GM23338 (cell line): ENCODE measurements at regions not wholly inside any gene's neighbourhood (a gene's known extent, or its start where the extent isn't known, plus 50 kb on each side); places are given as distances from the start of the nearest gene placed in this dataset.

ENCODE experiments used
- CTCF ChIP-seq, 2 experiments: fragments of 200-600 bp in 1 of 2; sonication (generic) in 1 of 2; conservative IDR thresholded peaks; 2 replicates each; pipeline versions ENCODE4 v1.5.1 to v1.6.1; 2016 to 2017; ENCODE audit warnings: antibody characterized with exemption in 2 of 2, low read depth in 2 of 2, mild to moderate bottlenecking in 2 of 2, moderate library complexity in 1 of 2
- ETS1 ChIP-seq: IDR thresholded peaks from 2 replicates; pipeline ENCODE4 v1.6.1; 2016; ENCODE audit warnings: antibody characterized with exemption
- EZH2 ChIP-seq: fragments of 200-600 bp; sonication (generic); IDR thresholded peaks from one replicate; pipeline ENCODE4 v1.8.0; 2017; ENCODE audit warnings: antibody characterized with exemption, mild to moderate bottlenecking, low read depth; ENCODE audit not compliant: unreplicated experiment
- JUNB ChIP-seq: IDR thresholded peaks from one replicate; pipeline ENCODE4 v1.6.1; 2016; ENCODE audit warnings: antibody characterized with exemption; ENCODE audit not compliant: unreplicated experiment
- POLR2AphosphoS5 ChIP-seq: IDR thresholded peaks from 2 replicates; pipeline ENCODE4 v1.6.1; 2016; ENCODE audit warnings: antibody characterized with exemption, low read depth

GRCh38 chr16:82301146-82301755 is 131.2 kb upstream of the MPHOSPH6 start:
- no peak for TF ChIP-seq ETS1
- no peak for TF ChIP-seq CTCF (conservative IDR thresholded peaks at IDR 0.05; ENCODE audit: low read depth in 2 of 2)
- no peak for TF ChIP-seq POLR2AphosphoS5
- TF ChIP-seq EZH2, result no peak
- TF ChIP-seq JUNB, result no peak
